Kidney (tissue), 13 donors: ENCODE measurements at regions not wholly inside any gene's neighbourhood (a gene's known extent, or its start where the extent isn't known, plus 50 kb on each side); places are given as distances from the start of the nearest gene placed in this dataset.

Experiments used
- DNase-seq, 5 donors: peaks; one replicate each; pipeline ENCODE4 v3.0.0-alpha.2; 2013 to 2020
- FAIRE-seq: peaks from 2 replicates; lab custom pipeline; 2012; peaks lifted over from hg19 to GRCh38; lab: Jason Lieb, UNC
- H3K27ac ChIP-seq, 2 donors: one replicate each; pipeline ENCODE4 v1.7.0; 2013; ENCODE audit warnings: low read depth in 2 of 2, low read length in 2 of 2, inconsistent platforms in 1 of 2
- H3K27me3 ChIP-seq: one replicate; pipeline ENCODE4 v1.7.1; 2013; ENCODE audit warnings: low read length, inconsistent platforms; ENCODE audit not compliant: control insufficient read depth, insufficient read depth
- H3K36me3 ChIP-seq, 3 donors: one replicate each; pipeline versions ENCODE4 v1.7.0 to v1.7.1; 2013; ENCODE audit warnings: low read length in 3 of 3, control low read depth in 1 of 3, inconsistent platforms in 1 of 3; ENCODE audit not compliant: insufficient read depth in 3 of 3, control insufficient read depth in 2 of 3
- H3K4me1 ChIP-seq, 3 donors: one replicate each; pipeline versions ENCODE4 v1.7.0 to v1.7.1; 2013; ENCODE audit warnings: low read length in 3 of 3, inconsistent platforms in 1 of 3, low read depth in 1 of 3; ENCODE audit not compliant: control insufficient read depth in 2 of 3, insufficient read depth in 2 of 3
- H3K4me3 ChIP-seq, 3 donors: one replicate each; pipeline versions ENCODE4 v1.7.0 to v1.8.1; 2013; ENCODE audit warnings: low read length in 3 of 3, control low read depth in 1 of 3, inconsistent platforms in 1 of 3
- H3K9ac ChIP-seq, 3 donors: one replicate each; pipeline versions ENCODE4 v1.7.0 to v1.7.1; 2013; ENCODE audit warnings: low read length in 3 of 3, control low read depth in 1 of 3, inconsistent platforms in 1 of 3
- H3K9me3 ChIP-seq, 3 donors: one replicate each; pipeline versions ENCODE4 v1.7.0 to v1.7.1; 2013; ENCODE audit warnings: low read length in 3 of 3, control low read depth in 1 of 3, inconsistent platforms in 1 of 3; ENCODE audit not compliant: control insufficient read depth in 2 of 3, insufficient read depth in 1 of 3
- CTCF ChIP-seq: IDR thresholded peaks from 3 replicates; pipeline ENCODE4 v1.5.1; 2012; ENCODE audit warnings: mild to moderate bottlenecking, moderate library complexity, borderline replicate concordance; ENCODE audit not compliant: insufficient read depth; ENCODE audit errors: extremely low read depth
- intact Hi-C: fragments of 100-400 bp; cut with DNase I; formaldehyde crosslinking; loops from one replicate; pipeline ENCODE4 v1.11.1; 2022
- donor health status: control.
- donor health status: control.
- donor health status: control.
- donor health status: control.
- donor health status: control.
- donor health status: DM: yes; HTN: yes; CAD: no.
- donor health status: Normal renal cell carcinoma (clear cell type).

- FAIRE-seq (no peak), DNase-seq (no peak)
- intact Hi-C loops: no loop called here
- Histone ChIP-seq H3K4me3 (no peak overlapping the region), H3K4me1 (no peaks in the 10 kb centered on the region), H3K36me3 (no peaks in the 10 kb centered on the region), H3K9ac (no peak overlapping the region), H3K27ac (no peak overlapping the region), H3K27me3 (no peaks in the 10 kb centered on the region), H3K9me3 (no peaks in the 10 kb centered on the region)
- TF ChIP-seq CTCF: no peak
These were observed 526.6 kb upstream of the ARID1B start for GRCh38 chr6:156250593-156250992.

GRCh38 chr6:156242206-156242605, 535.0 kb upstream of the ARID1B start:
- Histone ChIP-seq H3K9ac (no peak overlapping the region), H3K9me3 (no peaks in the 10 kb centered on the region), H3K36me3 (no peaks in the 10 kb centered on the region), H3K4me3 (no peak overlapping the region), H3K27ac (no peak overlapping the region), H3K27me3 (no peaks in the 10 kb centered on the region), H3K4me1 (no peaks in the 10 kb centered on the region)
- DNase-seq (no peak), FAIRE-seq (no peak)
- no peak for TF ChIP-seq CTCF
- intact Hi-C loops: no loop called here

GRCh38 chr6:156231026-156231765, 546.0 kb upstream of the ARID1B start:
- intact Hi-C loops: no loop called here
- DNase-seq (no peak), FAIRE-seq (no peak)

More at GRCh38 chr6:156231026-156231765, 546.0 kb upstream of the ARID1B start:
- no peak overlapping the region for H3K27ac ChIP-seq
- no peak overlapping the region for H3K9ac ChIP-seq
- H3K4me3 ChIP-seq: no peak overlapping the region
- no peaks in the 10 kb centered on the region for H3K9me3 ChIP-seq
- TF ChIP-seq CTCF: no peak
- no peaks in the 10 kb centered on the region for H3K4me1 ChIP-seq
- no peaks in the 10 kb centered on the region for H3K36me3 ChIP-seq
- H3K27me3 ChIP-seq: no peaks in the 10 kb centered on the region
